T-helper 22 cell (primary cell): ENCODE measurements at regions not wholly inside any gene's neighbourhood (a gene's known extent, or its start where the extent isn't known, plus 50 kb on each side); places are given as distances from the start of the nearest gene placed in this dataset.
A peak's percentile ranks its signal among the peaks of the same experiment; 100 is the strongest.
"Not testable (repeated sequence)": the region's sequence is repeated elsewhere in the genome, so short reads cannot be mapped to it uniquely, and the experiment has no call there.

ENCODE experiments used
- DNase-seq: peaks from one replicate; pipeline ENCODE4 v3.0.0-alpha.2; 2020; ENCODE audit warnings: low read depth

GRCh38 chr3:112736805-112737566 lies 96.0 kb upstream of the CCDC80 start:
- no peak for DNase-seq

GRCh38 chr3:112736386-112736785 lies 95.4 kb upstream of the CCDC80 start:
- DNase-seq, result no peak

GRCh38 chr3:112735926-112736325 lies 95.0 kb upstream of the CCDC80 start:
- DNase-seq, result no peak

GRCh38 chr3:112734736-112735350 lies 93.9 kb upstream of the CCDC80 start:
- DNase-seq, result peak; percentile 18

- no peak for DNase-seq
Measured at GRCh38 chr3:112734171-112734570, 93.2 kb upstream of the CCDC80 start.

- no peak for DNase-seq
Measured at GRCh38 chr3:112730210-112730609, 89.3 kb upstream of the CCDC80 start.

- DNase-seq, result no peak
Measured at GRCh38 chr3:112721231-112721630, 80.3 kb upstream of the CCDC80 start.

- no peak for DNase-seq
Measured at GRCh38 chr3:112718967-112719366, 78.0 kb upstream of the CCDC80 start.

- no peak for DNase-seq
Measured at GRCh38 chr3:112718516-112718915, 77.6 kb upstream of the CCDC80 start.

GRCh38 chr3:112709911-112710310 lies 69.0 kb upstream of the CCDC80 start:
- no peak for DNase-seq

GRCh38 chr3:112699436-112699978 lies 58.6 kb upstream of the CCDC80 start:
- no peak for DNase-seq

- DNase-seq, result not testable (repeated sequence)
Measured at GRCh38 chr3:112698442-112698841, 57.5 kb upstream of the CCDC80 start.

- DNase-seq, result not testable (repeated sequence)
Measured at GRCh38 chr3:112696244-112696643, 55.3 kb upstream of the CCDC80 start.

GRCh38 chr3:112695377-112696108 lies 54.6 kb upstream of the CCDC80 start:
- not testable (repeated sequence) for DNase-seq

- DNase-seq, result not testable (repeated sequence)
Measured at GRCh38 chr3:112694906-112695305, 54.0 kb upstream of the CCDC80 start.

GRCh38 chr3:112693186-112693585 lies 52.2 kb upstream of the CCDC80 start:
- no peak for DNase-seq
